ENCODE measurements at regions not wholly inside any gene's neighbourhood (a gene's known extent, or its start where the extent isn't known, plus 50 kb on each side); places are given as distances from the start of the nearest gene placed in this dataset.
"Not testable (repeated sequence)": the region's sequence is repeated elsewhere in the genome, so short reads cannot be mapped to it uniquely, and the experiment has no call there.

GRCh38 chr2:59830601-59831000 is 722.9 kb downstream of the BCL11A start:
- Histone ChIP-seq H3K4me1 (no peaks in the 10 kb centered on the region), H3K27ac (no peak overlapping the region), H3K4me2 (no peak overlapping the region), H3K9me3 (no peaks in the 10 kb centered on the region), H3K4me3 (no peak overlapping the region)
- ATAC-seq = no peak
- WGBS (ENCODE audit: missing lambda C conversion rate) = 27% methylated on average over 6 of the region's 6 CpGs
- CTCF ChIA-PET = no interaction called here
- TF ChIP-seq HMGXB4 (CRISPR knock-in tag; IDR thresholded peaks at IDR 0.05; ENCODE audit: borderline replicate concordance) = no peak
- no peak for TF ChIP-seq FOSL2 (IDR thresholded peaks at IDR 0.05)
- no peak for TF ChIP-seq FOSL2 (CRISPR knock-in tag; IDR thresholded peaks at IDR 0.05)
- TF ChIP-seq HDAC2 (IDR thresholded peaks at IDR 0.05) = no peak
- no peak for TF ChIP-seq FOXS1 (CRISPR knock-in tag; IDR thresholded peaks at IDR 0.05)
- no peak for TF ChIP-seq NPAS2 (CRISPR knock-in tag; IDR thresholded peaks at IDR 0.05; ENCODE audit: borderline replicate concordance)
- no peak for TF ChIP-seq MAZ (IDR thresholded peaks at IDR 0.05; ENCODE audit: borderline replicate concordance, low read depth, low read length)
- TF ChIP-seq NR3C1 (IDR thresholded peaks at IDR 0.05) = no peak
- no peak for TF ChIP-seq SMC3 (IDR thresholded peaks at IDR 0.05)
- TF ChIP-seq ZFP36 (IDR thresholded peaks at IDR 0.05; ENCODE audit: borderline replicate concordance, partially characterized antibody) = no peak
- TF ChIP-seq CEBPB (IDR thresholded peaks at IDR 0.05) = no peak
- POLR2A ChIA-PET = no interaction called here
- no peak for FAIRE-seq
- no peak for DNase-seq (ENCODE audit: low read depth in 1 of 2, low spot score in 1 of 2)

GRCh38 chr2:59827677-59828076 is 725.8 kb downstream of the BCL11A start:
- Histone ChIP-seq H3K4me2 (no peak overlapping the region), H3K4me1 (no peaks in the 10 kb centered on the region), H3K27ac (no peak overlapping the region), H3K4me3 (no peak overlapping the region), H3K9me3 (no peaks in the 10 kb centered on the region)
- ATAC-seq (no peak), FAIRE-seq (no peak), DNase-seq (ENCODE audit: low read depth in 1 of 2, low spot score in 1 of 2) (no peak)
- no peak for TF ChIP-seq HMGXB4 (CRISPR knock-in tag; IDR thresholded peaks at IDR 0.05; ENCODE audit: borderline replicate concordance)
- POLR2A ChIA-PET = no interaction called here
- 33% methylated on average over 5 of the region's 5 CpGs for WGBS (ENCODE audit: missing lambda C conversion rate)
- CTCF ChIA-PET = no interaction called here

- DNase-seq (ENCODE audit: low read depth in 1 of 2, low spot score in 1 of 2) (no peak), FAIRE-seq (no peak), ATAC-seq (no peak)
- TF ChIP-seq CBX8 (IDR thresholded peaks at IDR 0.05) (no peak), EP300 (IDR thresholded peaks at IDR 0.05) (no peak), EHF (CRISPR knock-in tag; IDR thresholded peaks at IDR 0.05) (no peak)
- WGBS (ENCODE audit: missing lambda C conversion rate) = under 1% methylated on average over 2 of the region's 2 CpGs
- Histone ChIP-seq H3K4me3 (no peak overlapping the region), H3K4me2 (no peak overlapping the region), H3K27ac (no peak overlapping the region), H3K9me3 (no peaks in the 10 kb centered on the region), H3K4me1 (no peaks in the 10 kb centered on the region)
- ChIA-PET CTCF (no interaction called here), POLR2A (no interaction called here)
Measured at GRCh38 chr2:59826177-59826576, 727.3 kb downstream of the BCL11A start.

DNA sequence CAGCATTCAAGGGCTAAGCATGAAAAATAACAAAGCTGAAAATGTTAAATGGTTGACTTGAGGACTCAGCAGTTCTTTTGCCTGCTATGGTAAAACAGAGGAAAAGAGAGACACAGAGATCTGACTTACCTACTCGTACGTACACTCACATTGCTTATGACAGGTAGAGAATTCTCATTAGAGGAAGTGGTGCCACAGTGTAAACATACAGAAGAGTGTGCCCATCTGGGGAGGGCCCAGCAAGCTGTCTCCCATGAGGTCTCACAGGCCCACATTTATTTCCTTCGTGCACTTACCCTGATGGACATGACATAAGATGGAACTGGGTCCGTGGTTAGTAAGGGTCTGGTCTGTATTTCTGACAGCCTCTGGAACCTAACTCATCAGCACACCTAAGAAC is 729.1 kb downstream of the BCL11A start:
- Histone ChIP-seq H3K27ac (no peak overlapping the region), H3K9me3 (no peaks in the 10 kb centered on the region), H3K4me3 (no peak overlapping the region), H3K4me1 (no peaks in the 10 kb centered on the region), H3K4me2 (no peak overlapping the region)
- ChIA-PET POLR2A (no interaction called here), CTCF (interaction anchor here (0.6 to 1.7 kb wide), 2 partner anchors 19 to 26 kb away, joined by 3 read pairs; no protein-coding TSS in a partner anchor)
- TF ChIP-seq FOSL2 (IDR thresholded peaks at IDR 0.05) (no peak), FOSL2 (CRISPR knock-in tag; IDR thresholded peaks at IDR 0.05) (no peak)
- 4% methylated on average over 4 of the region's 4 CpGs for whole genome bisulfite sequencing (ENCODE audit: missing lambda C conversion rate)
- FAIRE-seq = no peak
- ATAC-seq = no peak
- no peak for DNase-seq (ENCODE audit: low read depth in 1 of 2, low spot score in 1 of 2)

- FAIRE-seq (no peak), DNase-seq (ENCODE audit: low read depth in 1 of 2, low spot score in 1 of 2) (no peak), ATAC-seq (no peak)
- Histone ChIP-seq H3K4me2 (no peak overlapping the region), H3K4me3 (no peak overlapping the region), H3K9me3 (no peaks in the 10 kb centered on the region), H3K27ac (no peak overlapping the region), H3K4me1 (no peaks in the 10 kb centered on the region)
- ChIA-PET POLR2A (no interaction called here), CTCF (no interaction called here)
- no peak for TF ChIP-seq JUN (IDR thresholded peaks at IDR 0.05)
- TF ChIP-seq CBX8 (IDR thresholded peaks at IDR 0.05) = no peak
- TF ChIP-seq NFE2L2 (conservative IDR thresholded peaks at IDR 0.05; ENCODE audit: low read length) = no peak
- no peak for TF ChIP-seq EHMT2 (IDR thresholded peaks at IDR 0.05; ENCODE audit: low read depth)
- TF ChIP-seq ESRRA (IDR thresholded peaks at IDR 0.05; ENCODE audit: borderline replicate concordance, low read length) = no peak
- no peak for TF ChIP-seq EHF (CRISPR knock-in tag; IDR thresholded peaks at IDR 0.05)
- TF ChIP-seq KDM5A (IDR thresholded peaks at IDR 0.05) = no peak
- no peak for TF ChIP-seq RNF2 (IDR thresholded peaks at IDR 0.05; ENCODE audit: borderline replicate concordance, low read depth)
- TF ChIP-seq HOXB5 (CRISPR knock-in tag; IDR thresholded peaks at IDR 0.05) = no peak
- WGBS (ENCODE audit: missing lambda C conversion rate) = 41% methylated on average over 1 of the region's 1 CpG
Measured at GRCh38 chr2:59816075-59816474, 737.4 kb downstream of the BCL11A start.

DNA sequence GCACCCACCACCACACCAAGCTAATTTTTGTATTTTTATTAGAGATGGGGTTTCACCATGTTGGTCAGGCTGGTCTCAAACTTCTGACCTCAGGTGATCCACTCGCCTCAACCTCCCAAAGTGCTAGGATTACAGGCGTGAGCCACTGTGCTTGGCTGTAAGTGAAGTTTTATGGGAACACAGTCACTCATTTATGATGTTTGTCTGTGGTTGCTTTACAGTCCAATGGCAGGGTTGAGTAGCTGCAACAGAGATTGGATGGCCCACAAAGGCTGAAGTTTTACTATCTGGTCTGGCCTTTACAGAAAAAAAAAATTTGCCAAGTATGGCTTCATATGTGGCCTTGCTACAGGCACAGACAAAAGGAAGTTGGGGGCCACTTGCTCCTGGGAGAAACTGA is 743.2 kb downstream of the BCL11A start:
- H3K4me1 ChIP-seq; H3K27ac ChIP-seq; FAIRE-seq; CTCF ChIA-PET; ATAC-seq; H3K4me2 ChIP-seq; H3K9me3 ChIP-seq; H3K4me3 ChIP-seq; POLR2A ChIA-PET; DNase-seq (ENCODE audit: low read depth in 1 of 2, low spot score in 1 of 2): not testable (repeated sequence)
- WGBS (ENCODE audit: missing lambda C conversion rate) = 7% methylated on average over 2 of the region's 2 CpGs

Data from A549 (cell line).